ENCODE measurements at regions not wholly inside any gene's neighbourhood (a gene's known extent, or its start where the extent isn't known, plus 50 kb on each side); places are given as distances from the start of the nearest gene placed in this dataset.
"Not testable (repeated sequence)": the region's sequence is repeated elsewhere in the genome, so short reads cannot be mapped to it uniquely, and the experiment has no call there.

DNA sequence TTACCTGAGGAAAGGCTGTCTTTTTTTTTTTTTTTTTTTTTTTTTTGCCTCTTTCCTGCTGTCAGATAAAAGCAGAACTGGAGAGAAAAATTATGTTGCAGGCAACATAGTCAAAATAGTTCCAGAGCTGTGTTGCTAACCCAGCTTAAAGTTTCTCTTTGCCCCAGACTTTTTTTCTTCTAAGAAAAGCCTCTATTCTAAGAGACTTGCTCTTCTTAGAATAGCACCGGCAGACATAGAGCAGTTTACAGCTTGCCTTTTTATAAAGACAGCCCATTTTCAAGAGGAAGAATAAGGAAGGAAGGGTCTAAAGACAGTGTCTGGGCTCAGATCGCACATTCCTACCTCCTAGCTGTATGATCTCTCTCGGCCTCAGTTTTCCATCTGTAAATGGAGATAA lies 88.7 kb downstream of the TENT5C start:
- FAIRE-seq (no peak), DNase-seq (ENCODE audit: insufficient read length, low spot score) (no peak)
- no peak for TF ChIP-seq POLR2A (IDR thresholded peaks at IDR 0.05; ENCODE audit: low read depth, low read length)

GRCh38 chr1:117695796-117696490 lies 90.1 kb downstream of the TENT5C start:
- DNase-seq (ENCODE audit: insufficient read length, low spot score) (no peak), FAIRE-seq (no peak)
- TF ChIP-seq POLR2A (IDR thresholded peaks at IDR 0.05; ENCODE audit: low read depth, low read length), result no peak

DNA sequence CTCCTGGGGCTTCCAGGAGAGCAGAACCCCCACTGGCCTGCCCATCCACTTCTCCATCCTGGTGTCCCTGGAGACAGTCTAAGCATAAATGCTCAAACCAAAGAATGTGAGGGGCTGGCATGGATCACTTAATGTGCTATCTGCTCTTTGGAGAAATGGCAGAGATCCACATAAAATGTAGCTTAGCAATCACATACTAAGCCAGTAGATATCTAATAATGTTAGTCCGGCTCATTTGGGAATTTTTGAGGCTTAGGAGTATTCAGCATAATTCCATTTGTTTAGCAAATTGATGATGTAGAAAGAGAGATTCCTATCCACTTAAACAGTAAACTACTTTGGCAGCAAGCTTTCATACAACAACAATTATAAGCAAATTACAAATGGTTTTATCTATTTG lies 90.7 kb downstream of the TENT5C start:
- no peak for FAIRE-seq
- no peak for TF ChIP-seq POLR2A (IDR thresholded peaks at IDR 0.05; ENCODE audit: low read depth, low read length)

DNA sequence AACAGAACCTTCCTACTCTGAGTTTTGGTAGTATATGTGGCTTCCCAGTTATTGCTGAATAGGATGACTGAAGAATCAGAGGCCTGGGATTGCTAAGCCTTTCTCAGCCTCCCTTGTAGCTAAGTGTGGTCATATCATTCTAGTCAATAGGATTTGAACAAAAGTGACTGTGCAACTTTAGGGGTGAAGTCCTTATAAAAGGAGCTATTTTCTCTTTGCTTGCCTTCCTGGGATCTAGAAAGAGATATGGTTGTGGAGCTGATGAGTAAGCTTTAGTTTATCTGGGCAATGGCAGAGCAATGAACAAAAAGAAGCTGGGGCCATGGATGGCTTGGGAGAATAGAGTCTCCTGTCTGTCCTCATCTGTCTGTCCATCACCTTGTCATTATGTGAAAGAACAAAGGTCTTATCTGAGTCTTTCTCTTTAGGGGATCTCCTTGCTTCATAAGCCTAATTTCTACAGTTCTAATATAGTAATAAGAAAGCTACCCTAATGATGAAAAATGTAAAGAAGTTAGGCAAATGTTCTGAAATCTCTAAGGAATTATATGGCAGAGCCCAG lies 91.5 kb downstream of the TENT5C start:
- DNase-seq (ENCODE audit: insufficient read length, low spot score), result no peak
- no peak for FAIRE-seq
- TF ChIP-seq POLR2A (IDR thresholded peaks at IDR 0.05; ENCODE audit: low read depth, low read length), result no peak

More for the DNA sequence above, 90.7 kb downstream of the TENT5C start:
- DNase-seq (ENCODE audit: insufficient read length, low spot score), result no peak

GRCh38 chr1:117698398-117699160 lies 92.7 kb downstream of the TENT5C start:
- no peak for TF ChIP-seq POLR2A (IDR thresholded peaks at IDR 0.05; ENCODE audit: low read depth, low read length)
- DNase-seq (ENCODE audit: insufficient read length, low spot score) (no peak), FAIRE-seq (no peak)

DNA sequence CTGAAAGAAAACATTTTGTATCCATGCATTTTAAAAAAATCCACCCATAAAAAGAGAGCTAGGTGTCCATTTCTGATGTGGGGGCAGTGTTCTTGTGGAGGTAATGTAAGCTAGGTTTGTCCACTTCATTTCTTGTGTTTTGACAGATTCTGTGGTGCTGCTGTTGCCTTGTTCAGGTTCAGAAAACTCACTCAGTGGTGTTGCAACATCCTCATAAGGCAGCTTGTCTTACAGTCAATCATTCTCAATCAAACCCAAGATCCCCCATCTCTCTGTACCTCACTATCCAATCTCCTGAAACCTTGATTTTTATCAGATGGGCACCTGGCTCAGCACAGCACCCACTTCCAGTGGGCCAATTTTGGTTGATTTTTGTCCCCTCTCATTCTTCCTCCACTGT lies 94.1 kb downstream of the TENT5C start:
- no peak for TF ChIP-seq POLR2A (IDR thresholded peaks at IDR 0.05; ENCODE audit: low read depth, low read length)
- FAIRE-seq (no peak), DNase-seq (ENCODE audit: insufficient read length, low spot score) (no peak)

- FAIRE-seq (no peak), DNase-seq (ENCODE audit: insufficient read length, low spot score) (no peak)
- no peak for TF ChIP-seq POLR2A (IDR thresholded peaks at IDR 0.05; ENCODE audit: low read depth, low read length)
Measured at GRCh38 chr1:117702654-117703053, 96.8 kb downstream of the TENT5C start.

- DNase-seq (ENCODE audit: insufficient read length, low spot score), result no peak
- no peak for FAIRE-seq
- TF ChIP-seq POLR2A (IDR thresholded peaks at IDR 0.05; ENCODE audit: low read depth, low read length), result no peak
Measured at GRCh38 chr1:117707371-117707770, 101.5 kb downstream of the TENT5C start.

DNA sequence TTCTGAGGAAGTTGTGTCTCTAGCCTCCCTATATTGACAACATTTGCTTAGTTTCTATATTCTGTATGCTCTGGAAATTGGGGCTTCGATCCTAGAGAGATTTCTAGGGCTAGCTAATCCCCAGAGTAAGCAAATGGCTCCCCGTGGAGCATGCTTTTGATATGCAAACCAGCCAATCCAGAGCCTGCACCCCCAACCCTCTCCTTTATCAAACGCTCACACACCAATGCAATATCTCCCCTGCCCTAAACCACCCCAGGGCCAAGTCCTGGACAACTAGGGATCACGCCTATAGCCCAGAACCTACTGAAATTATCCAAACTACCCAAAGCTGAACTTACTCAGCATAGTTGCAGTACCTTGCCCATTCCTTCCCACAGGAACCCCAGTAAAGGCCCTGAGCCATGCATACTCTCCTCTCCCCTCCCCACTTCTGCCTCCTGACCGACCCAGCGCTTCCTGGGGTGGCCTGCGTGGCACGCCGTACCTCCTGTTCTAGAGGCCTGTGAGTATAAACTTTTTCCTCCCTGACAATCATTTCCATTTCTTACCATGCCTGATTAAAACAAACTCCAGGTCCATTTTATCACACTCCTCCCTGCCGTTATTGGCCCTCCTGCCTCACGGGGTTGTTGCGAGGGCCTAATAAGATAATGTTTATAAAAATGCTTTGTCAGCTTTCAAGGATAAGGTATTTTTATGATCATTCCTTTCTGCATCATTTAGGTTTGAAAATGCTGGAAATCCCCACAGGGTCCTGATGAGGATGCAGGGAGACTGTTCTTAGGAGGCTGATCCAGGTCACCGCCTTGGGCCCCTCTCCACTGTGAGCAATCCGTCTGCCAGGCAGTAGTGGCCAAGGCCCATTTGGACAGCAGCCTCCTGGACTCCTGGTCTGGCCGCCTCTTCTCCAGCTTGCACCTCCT lies 102.7 kb downstream of the TENT5C start:
- TF ChIP-seq POLR2A (IDR thresholded peaks at IDR 0.05; ENCODE audit: low read depth, low read length), result no peak
- FAIRE-seq (no peak), DNase-seq (ENCODE audit: insufficient read length, low spot score) (no peak)

DNA sequence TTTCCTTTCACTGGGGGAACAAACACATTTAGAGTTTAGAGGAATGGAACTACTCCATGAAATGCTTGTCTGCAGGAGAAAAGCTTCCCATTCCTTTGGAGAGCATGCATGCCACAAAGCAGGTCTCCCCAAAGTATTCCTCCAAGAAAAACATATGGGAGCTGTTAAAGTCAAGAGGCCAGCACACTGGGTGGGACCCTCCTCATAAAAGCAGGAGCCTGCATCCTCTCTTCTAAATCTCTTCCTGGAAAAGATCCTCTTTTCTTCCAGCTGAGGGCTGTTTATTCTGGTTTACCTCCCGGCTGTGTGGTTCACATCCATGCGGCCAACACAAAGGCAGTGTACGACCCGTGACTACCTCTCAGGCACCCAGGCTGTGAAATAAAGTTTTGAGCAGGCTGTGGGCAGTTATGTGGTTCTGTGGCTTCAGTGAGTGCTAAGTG lies 103.4 kb downstream of the TENT5C start:
- DNase-seq (ENCODE audit: insufficient read length, low spot score), result no peak
- FAIRE-seq, result no peak
- no peak for TF ChIP-seq POLR2A (IDR thresholded peaks at IDR 0.05; ENCODE audit: low read depth, low read length)

DNA sequence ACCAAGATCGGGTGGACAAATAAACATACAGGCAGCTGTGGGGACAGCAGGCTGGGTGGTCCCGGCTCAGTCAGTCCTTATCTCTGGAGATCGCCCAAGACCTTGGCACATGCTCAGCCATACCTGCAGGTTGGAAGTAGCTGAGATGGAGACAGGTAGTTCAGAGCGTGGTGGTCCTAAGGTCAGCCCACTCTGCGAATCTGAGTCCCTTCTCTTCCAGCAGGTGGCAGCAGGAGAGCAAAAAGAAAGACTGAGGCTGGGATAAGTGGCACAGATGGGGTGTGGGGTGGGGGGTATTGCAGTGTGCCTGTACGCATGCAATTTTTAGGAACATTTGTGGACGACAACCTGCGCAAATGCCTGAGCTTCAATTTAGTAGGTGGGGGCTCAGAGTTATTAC lies 104.9 kb downstream of the TENT5C start:
- no peak for DNase-seq (ENCODE audit: insufficient read length, low spot score)
- TF ChIP-seq POLR2A (IDR thresholded peaks at IDR 0.05; ENCODE audit: low read depth, low read length), result no peak
- no peak for FAIRE-seq

DNA sequence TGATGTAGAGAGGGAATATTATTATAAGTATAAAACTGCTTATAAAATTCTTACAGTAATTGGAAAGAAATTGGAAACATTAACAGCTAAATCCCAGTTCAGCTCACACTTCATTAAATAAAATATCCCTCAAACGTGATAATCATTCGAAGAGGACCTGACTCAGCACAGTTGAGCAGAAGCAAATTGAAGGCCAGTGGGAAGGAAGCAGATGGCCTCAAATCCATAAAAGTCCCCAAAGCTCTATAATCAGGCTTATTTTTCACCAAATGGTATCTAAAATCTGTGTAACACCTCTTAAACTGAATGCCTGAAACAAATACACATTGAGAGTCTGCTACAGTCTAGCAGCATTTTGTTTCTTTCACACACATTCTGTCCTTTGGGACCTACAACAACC lies 106.8 kb downstream of the TENT5C start:
- FAIRE-seq (no peak), DNase-seq (ENCODE audit: insufficient read length, low spot score) (no peak)
- TF ChIP-seq POLR2A (IDR thresholded peaks at IDR 0.05; ENCODE audit: low read depth, low read length), result no peak

- DNase-seq (ENCODE audit: insufficient read length, low spot score) (no peak), FAIRE-seq (no peak)
- TF ChIP-seq POLR2A (IDR thresholded peaks at IDR 0.05; ENCODE audit: low read depth, low read length), result no peak
Measured at GRCh38 chr1:117714546-117714945, 108.7 kb downstream of the TENT5C start.

GRCh38 chr1:117716030-117716429 lies 110.2 kb downstream of the TENT5C start:
- not testable (repeated sequence) for FAIRE-seq; DNase-seq (ENCODE audit: insufficient read length, low spot score)

- DNase-seq (ENCODE audit: insufficient read length, low spot score); FAIRE-seq: not testable (repeated sequence)
Measured at GRCh38 chr1:117717980-117718379, 112.1 kb downstream of the TENT5C start.

DNA sequence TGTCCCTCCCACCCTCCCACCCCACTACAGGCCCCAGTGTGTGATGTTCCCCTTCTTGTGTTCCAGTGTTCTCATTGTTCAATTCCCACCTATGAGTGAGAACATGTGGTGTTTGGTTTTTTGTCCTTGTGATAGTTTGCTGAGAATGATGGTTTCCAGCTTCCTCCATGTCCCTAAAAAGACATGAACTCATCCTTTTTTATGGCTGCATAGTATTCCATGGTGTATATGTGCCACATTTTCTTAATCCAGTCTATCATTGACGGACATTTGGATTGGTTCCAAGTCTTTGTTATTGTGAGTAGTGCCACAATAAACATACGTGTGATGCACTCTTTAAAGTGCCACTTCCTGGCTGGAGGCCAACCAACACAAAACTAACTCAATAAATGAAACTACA lies 112.7 kb downstream of the TENT5C start:
- not testable (repeated sequence) for FAIRE-seq; DNase-seq (ENCODE audit: insufficient read length, low spot score)
